Neural cell (in vitro differentiated cells): ENCODE measurements at regions not wholly inside any gene's neighbourhood (a gene's known extent, or its start where the extent isn't known, plus 50 kb on each side); places are given as distances from the start of the nearest gene placed in this dataset.

Source experiments
- H2AFZ ChIP-seq: fragments of 200-600, 300-800 bp; sonication (generic), shearing (Covaris generic); 2 replicates; pipeline ENCODE4 v1.6.0; 2014; ENCODE audit warnings: low read depth, mild to moderate bottlenecking, antibody characterized with exemption, low read length, moderate library complexity
- H3F3A ChIP-seq: fragments of 200-600 bp; shearing (Covaris generic); 2 replicates; pipeline ENCODE4 v1.6.1; 2016; ENCODE audit warnings: mild to moderate bottlenecking, moderate library complexity, mixed read lengths, antibody characterized with exemption, low read length; ENCODE audit not compliant: insufficient read depth, poor library complexity, severe bottlenecking
- H3K27ac ChIP-seq: fragments of 200-600, 300-800 bp; sonication (generic), shearing (Covaris generic); 2 replicates; pipeline ENCODE4 v1.5.1; 2014; ENCODE audit warnings: mild to moderate bottlenecking, low read length, moderate library complexity
- H3K27me3 ChIP-seq: fragments of 300-800, 200-600 bp; sonication (generic), shearing (Covaris generic); 2 replicates; pipeline ENCODE4 v1.6.0; 2014; ENCODE audit warnings: mild to moderate bottlenecking, low read depth, low read length, moderate library complexity; ENCODE audit not compliant: insufficient read depth
- H3K36me3 ChIP-seq: fragments of 300-800, 200-600 bp; sonication (generic), shearing (Covaris generic); 2 replicates; pipeline ENCODE4 v1.5.1; 2014; ENCODE audit warnings: mild to moderate bottlenecking, antibody characterized with exemption, low read length, moderate library complexity; ENCODE audit not compliant: insufficient read depth
- H3K4me2 ChIP-seq: fragments of 300-800, 200-600 bp; sonication (generic), shearing (Covaris generic); 2 replicates; pipeline ENCODE4 v1.6.0; 2014; ENCODE audit warnings: mild to moderate bottlenecking, low read length
- H3K4me3 ChIP-seq: fragments of 300-800, 200-600 bp; sonication (generic), shearing (Covaris generic); 2 replicates; pipeline ENCODE4 v1.5.1; 2014; ENCODE audit warnings: mild to moderate bottlenecking, low read length, moderate library complexity
- H3K79me2 ChIP-seq: fragments of 200-600 bp; shearing (Covaris generic); replicated peaks from 2 replicates; pipeline ENCODE4 v1.6.0; 2014; ENCODE audit warnings: mild to moderate bottlenecking, low read length, moderate library complexity; ENCODE audit not compliant: insufficient read depth
- H3K9ac ChIP-seq: fragments of 300-800, 200-600 bp; sonication (generic), shearing (Covaris generic); 2 replicates; pipeline ENCODE4 v1.6.1; 2016; ENCODE audit warnings: mild to moderate bottlenecking, low read length, mixed read lengths
- H3K9me2 ChIP-seq: fragments of 200-600 bp; shearing (Covaris generic); 2 replicates; pipeline ENCODE4 v1.6.1; 2016; ENCODE audit warnings: mild to moderate bottlenecking, low read length, mixed read lengths; ENCODE audit not compliant: insufficient read depth
- H3K9me3 ChIP-seq: fragments of 200-600, 300-800 bp; sonication (generic), shearing (Covaris generic); 2 replicates; pipeline ENCODE4 v1.6.1; 2016; ENCODE audit warnings: mild to moderate bottlenecking, mixed run types, low read length, moderate library complexity, mixed read lengths
- H4K20me1 ChIP-seq: fragments of 200-600 bp; shearing (Covaris generic); 2 replicates; pipeline ENCODE4 v1.6.1; 2016; ENCODE audit warnings: mild to moderate bottlenecking, mixed run types; ENCODE audit not compliant: insufficient read depth
- CTCF ChIP-seq: fragments of 450-650 bp; IDR thresholded peaks from 2 replicates; pipeline ENCODE4 v1.5.1; 2014; ENCODE audit warnings: antibody characterized with exemption, mild to moderate bottlenecking, moderate library complexity; ENCODE audit not compliant: poor library complexity, severe bottlenecking
- EP300 ChIP-seq: fragments of 450-650 bp; conservative IDR thresholded peaks from 2 replicates; pipeline ENCODE4 v1.6.1; 2014; ENCODE audit warnings: antibody characterized with exemption, mild to moderate bottlenecking, moderate library complexity; ENCODE audit not compliant: poor library complexity, severe bottlenecking
- EZH2 ChIP-seq: fragments of 200-600, 300-800 bp; shearing (Covaris generic), sonication (generic); IDR thresholded peaks from 2 replicates; pipeline ENCODE4 v1.6.1; 2014; ENCODE audit warnings: antibody characterized with exemption, low read length, borderline replicate concordance, mild to moderate bottlenecking; ENCODE audit not compliant: insufficient read depth, poor library complexity, severe bottlenecking
- MXI1 ChIP-seq: fragments of 450-650 bp; conservative IDR thresholded peaks from 2 replicates; pipeline ENCODE4 v1.6.1; 2014; ENCODE audit warnings: antibody characterized with exemption, mild to moderate bottlenecking; ENCODE audit not compliant: poor library complexity, severe bottlenecking
- POLR2AphosphoS5 ChIP-seq: IDR thresholded peaks from 2 replicates; pipeline ENCODE4 v1.6.1; 2012
- RAD21 ChIP-seq: fragments of 450-650 bp; conservative IDR thresholded peaks from 2 replicates; pipeline ENCODE4 v1.6.1; 2014; ENCODE audit warnings: antibody characterized with exemption, mild to moderate bottlenecking, moderate library complexity
- REST ChIP-seq: IDR thresholded peaks from 2 replicates; pipeline ENCODE4 v1.6.1; 2012; ENCODE audit warnings: borderline replicate concordance
- SMC3 ChIP-seq: fragments of 450-650 bp; conservative IDR thresholded peaks from 2 replicates; pipeline ENCODE4 v1.6.1; 2014; ENCODE audit warnings: antibody characterized with exemption, mild to moderate bottlenecking, moderate library complexity; ENCODE audit not compliant: poor library complexity
- TAF1 ChIP-seq: IDR thresholded peaks from 2 replicates; pipeline ENCODE4 v1.6.1; 2012; ENCODE audit warnings: low read depth

GRCh38 chr1:55444667-55445066 lies 229.5 kb upstream of the USP24 start:
- H3F3A ChIP-seq = no peaks in the 10 kb centered on the region
- H3K27me3 ChIP-seq = no peaks in the 10 kb centered on the region
- no peak overlapping the region for H3K27ac ChIP-seq
- no peak overlapping the region for H2AFZ ChIP-seq
- H3K4me3 ChIP-seq = no peak overlapping the region
- no peaks in the 10 kb centered on the region for H3K36me3 ChIP-seq
- no peak overlapping the region for H3K4me2 ChIP-seq
- H3K9me2 ChIP-seq = no peaks in the 10 kb centered on the region
- H3K9ac ChIP-seq = no peak overlapping the region
- H3K9me3 ChIP-seq = no peaks in the 10 kb centered on the region
- H3K79me2 ChIP-seq = no peaks in the 10 kb centered on the region
- no peaks in the 10 kb centered on the region for H4K20me1 ChIP-seq
- no peak for TF ChIP-seq REST
- no peak for TF ChIP-seq TAF1
- TF ChIP-seq CTCF = no peak
- TF ChIP-seq EP300 = no peak
- TF ChIP-seq MXI1 = no peak
- TF ChIP-seq POLR2AphosphoS5 = no peak
- TF ChIP-seq RAD21 = no peak

GRCh38 chr1:55443175-55443915 lies 228.2 kb upstream of the USP24 start:
- Histone ChIP-seq H3K27ac (no peak overlapping the region), H3K9ac (no peak overlapping the region), H3K4me3 (no peak overlapping the region), H3K9me2 (no peaks in the 10 kb centered on the region), H3K27me3 (no peaks in the 10 kb centered on the region), H3K79me2 (no peaks in the 10 kb centered on the region), H3K36me3 (no peaks in the 10 kb centered on the region), H3F3A (no peaks in the 10 kb centered on the region), H4K20me1 (no peaks in the 10 kb centered on the region), H2AFZ (no peak overlapping the region), H3K9me3 (no peaks in the 10 kb centered on the region), H3K4me2 (no peak overlapping the region)
- TF ChIP-seq REST (no peak), CTCF (no peak), EP300 (no peak), EZH2 (no peak), SMC3 (no peak)
